ENCODE measurements at regions not wholly inside any gene's neighbourhood (a gene's known extent, or its start where the extent isn't known, plus 50 kb on each side); places are given as distances from the start of the nearest gene placed in this dataset.

GRCh38 chr14:22039938-22040780 is 366.5 kb upstream of the OR4E1 start:
- DNase-seq (ENCODE audit: low read depth) = no peak

GRCh38 chr14:22036541-22037239 is 363.1 kb upstream of the OR4E1 start:
- no peak for DNase-seq (ENCODE audit: low read depth)

GRCh38 chr14:22026527-22026926 is 352.9 kb upstream of the OR4E1 start:
- no peak for DNase-seq (ENCODE audit: low read depth)

- no peak for DNase-seq (ENCODE audit: low read depth)
Observed at GRCh38 chr14:22025879-22026278, 352.3 kb upstream of the OR4E1 start.

- no peak for DNase-seq (ENCODE audit: low read depth)
Observed at GRCh38 chr14:22024137-22024536, 350.5 kb upstream of the OR4E1 start.

GRCh38 chr14:22018890-22019289 is 345.3 kb upstream of the OR4E1 start:
- DNase-seq (ENCODE audit: low read depth) = no peak

- DNase-seq (ENCODE audit: low read depth) = no peak
Observed at GRCh38 chr14:22012452-22012851, 338.8 kb upstream of the OR4E1 start.

GRCh38 chr14:22011253-22011642 is 337.6 kb upstream of the OR4E1 start:
- no peak for DNase-seq (ENCODE audit: low read depth)

- DNase-seq (ENCODE audit: low read depth) = no peak
Observed at GRCh38 chr14:22010545-22011252, 337.1 kb upstream of the OR4E1 start.

- DNase-seq (ENCODE audit: low read depth) = no peak
Observed at GRCh38 chr14:22008766-22009165, 335.1 kb upstream of the OR4E1 start.

GRCh38 chr14:22007784-22008412 is 334.3 kb upstream of the OR4E1 start:
- no peak for DNase-seq (ENCODE audit: low read depth)

- DNase-seq (ENCODE audit: low read depth) = no peak
Observed at GRCh38 chr14:22007363-22007762, 333.7 kb upstream of the OR4E1 start.

GRCh38 chr14:22003461-22003860 is 329.8 kb upstream of the OR4E1 start:
- DNase-seq (ENCODE audit: low read depth) = no peak

- DNase-seq (ENCODE audit: low read depth) = no peak
Observed at GRCh38 chr14:22002860-22003284, 329.3 kb upstream of the OR4E1 start.

GRCh38 chr14:21999402-21999801 is 325.8 kb upstream of the OR4E1 start:
- DNase-seq (ENCODE audit: low read depth) = no peak

- DNase-seq (ENCODE audit: low read depth) = no peak
Observed at GRCh38 chr14:21997300-21997699, 323.7 kb upstream of the OR4E1 start.

- DNase-seq (ENCODE audit: low read depth) = no peak
Observed at GRCh38 chr14:21995332-21995731, 321.7 kb upstream of the OR4E1 start.

- DNase-seq (ENCODE audit: low read depth) = no peak
Observed at GRCh38 chr14:21993837-21994236, 320.2 kb upstream of the OR4E1 start.

- no peak for DNase-seq (ENCODE audit: low read depth)
Observed at GRCh38 chr14:21993070-21993469, 319.5 kb upstream of the OR4E1 start.

GRCh38 chr14:21991130-21991529 is 317.5 kb upstream of the OR4E1 start:
- DNase-seq (ENCODE audit: low read depth) = no peak

- no peak for DNase-seq (ENCODE audit: low read depth)
Observed at GRCh38 chr14:21990116-21990515, 316.5 kb upstream of the OR4E1 start.

GRCh38 chr14:21989090-21989489 is 315.5 kb upstream of the OR4E1 start:
- no peak for DNase-seq (ENCODE audit: low read depth)
